Left forelimb (tissue), 1 donor: ENCODE measurements at regions not wholly inside any gene's neighbourhood (a gene's known extent, or its start where the extent isn't known, plus 50 kb on each side); places are given as distances from the start of the nearest gene placed in this dataset.

Experiments
- DNase-seq: peaks from one replicate; pipeline ENCODE4 v3.0.0-alpha.2; 2018; ENCODE audit warnings: low spot score

GRCh38 chr14:22452330-22452729, 136.7 kb downstream of the DAD1 start:
- no peak for DNase-seq

- no peak for DNase-seq
These were observed 138.8 kb downstream of the DAD1 start for GRCh38 chr14:22450266-22450665.

GRCh38 chr14:22449600-22449905, 139.5 kb downstream of the DAD1 start:
- DNase-seq = no peak

GRCh38 chr14:22448905-22449599, 140.0 kb downstream of the DAD1 start:
- DNase-seq = no peak

GRCh38 chr14:22448035-22448904, 140.8 kb downstream of the DAD1 start:
- no peak for DNase-seq

GRCh38 chr14:22438742-22439141, 150.3 kb downstream of the DAD1 start:
- no peak for DNase-seq

- no peak for DNase-seq
These were observed 154.0 kb downstream of the DAD1 start for GRCh38 chr14:22434901-22435550.

- no peak for DNase-seq
These were observed 155.0 kb downstream of the DAD1 start for GRCh38 chr14:22434030-22434429.

- DNase-seq = no peak
These were observed 156.0 kb downstream of the DAD1 start for GRCh38 chr14:22433069-22433468.

GRCh38 chr14:22432348-22432976, 156.6 kb downstream of the DAD1 start:
- no peak for DNase-seq

GRCh38 chr14:22429546-22430294, 159.3 kb downstream of the DAD1 start:
- DNase-seq = no peak

GRCh38 chr14:22428700-22429291, 160.2 kb downstream of the DAD1 start:
- no peak for DNase-seq

GRCh38 chr14:22427771-22428231, 161.2 kb downstream of the DAD1 start:
- no peak for DNase-seq

- DNase-seq = no peak
These were observed 162.3 kb downstream of the DAD1 start for GRCh38 chr14:22426711-22427110.

GRCh38 chr14:22423958-22424357, 165.1 kb downstream of the DAD1 start:
- DNase-seq = no peak

- no peak for DNase-seq
These were observed 166.8 kb downstream of the DAD1 start for GRCh38 chr14:22422238-22422637.

- DNase-seq = no peak
These were observed 168.3 kb downstream of the DAD1 start for GRCh38 chr14:22420598-22421186.

GRCh38 chr14:22419620-22420019, 169.4 kb downstream of the DAD1 start:
- DNase-seq = no peak

GRCh38 chr14:22418631-22419030, 170.4 kb downstream of the DAD1 start:
- DNase-seq = no peak

- no peak for DNase-seq
These were observed 171.1 kb downstream of the DAD1 start for GRCh38 chr14:22417914-22418313.

GRCh38 chr14:22416193-22416592, 172.8 kb downstream of the DAD1 start:
- DNase-seq = no peak
